ENCODE measurements at regions not wholly inside any gene's neighbourhood (a gene's known extent, or its start where the extent isn't known, plus 50 kb on each side); places are given as distances from the start of the nearest gene placed in this dataset.

DNA sequence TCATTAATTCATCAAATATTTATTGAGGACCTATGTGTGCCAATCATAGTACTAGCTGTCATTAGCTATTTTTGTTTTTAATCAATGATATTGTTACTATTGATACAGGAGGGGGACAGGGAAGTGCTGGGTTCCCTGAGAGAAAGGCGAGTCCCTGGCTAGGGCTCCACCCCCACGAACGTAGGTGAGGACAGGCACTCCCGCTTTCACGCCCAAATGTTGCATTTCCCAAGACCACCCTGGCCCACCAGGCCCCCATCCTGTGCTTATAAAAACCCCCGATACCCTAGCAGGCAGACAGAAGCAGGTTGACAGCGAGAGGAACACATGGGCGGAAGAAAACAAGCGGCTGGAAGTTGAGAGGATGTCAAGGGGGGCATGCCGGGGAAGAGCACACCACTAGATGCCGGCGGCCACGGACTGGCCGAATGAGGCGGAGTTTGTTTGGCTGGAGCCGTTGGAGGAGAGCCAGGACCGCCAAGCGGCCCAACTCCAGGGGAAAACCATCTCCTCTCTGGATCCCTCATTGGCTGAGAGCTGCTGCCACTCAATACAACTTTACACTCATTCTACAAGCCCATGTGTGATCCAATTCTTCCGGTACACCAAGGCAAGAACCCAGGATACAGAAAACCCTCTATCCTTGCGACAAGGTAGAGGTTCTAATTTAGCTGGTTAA is 798.7 kb upstream of the SEMA6D start:
- Histone ChIP-seq H3K4me1 (no peaks in the 10 kb centered on the region), H3K27me3 (no peaks in the 10 kb centered on the region), H3K9me3 (no peaks in the 10 kb centered on the region), H3K27ac (no peak overlapping the region), H3K36me3 (no peaks in the 10 kb centered on the region), H3K4me3 (no peak overlapping the region)
- intact Hi-C loops (cut with DNase I): no loop called here
- no peak for DNase-seq (ENCODE audit: low spot score in 2 of 2)
- no peak for TF ChIP-seq CTCF (IDR thresholded peaks at IDR 0.05)

- Histone ChIP-seq H3K4me1 (no peaks in the 10 kb centered on the region), H3K4me3 (no peak overlapping the region), H3K27ac (no peak overlapping the region), H3K27me3 (no peaks in the 10 kb centered on the region), H3K36me3 (no peaks in the 10 kb centered on the region), H3K9me3 (no peaks in the 10 kb centered on the region)
- DNase-seq (ENCODE audit: low spot score in 2 of 2): no peak
- no peak for TF ChIP-seq CTCF (IDR thresholded peaks at IDR 0.05)
- intact Hi-C loops (cut with DNase I): no loop called here
These were observed 795.4 kb upstream of the SEMA6D start for GRCh38 chr15:46921891-46922290.

DNA sequence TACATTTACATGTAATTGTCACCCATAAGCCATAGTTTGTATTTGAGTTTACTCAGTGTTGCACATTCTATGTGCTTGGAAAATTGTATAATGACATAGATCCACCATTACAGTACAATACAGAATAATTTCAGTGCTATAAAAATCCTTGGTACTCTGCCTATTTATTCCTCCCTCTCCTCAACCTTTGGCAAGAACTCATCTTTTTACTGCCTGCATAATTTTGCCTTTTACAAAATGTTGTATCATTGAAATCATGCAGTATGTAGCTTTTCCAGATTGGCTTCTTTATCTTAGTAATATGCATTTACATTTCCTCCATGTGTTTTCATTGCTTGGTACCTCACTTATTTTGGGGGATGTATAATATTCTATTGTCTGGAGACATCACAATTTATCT is 786.9 kb upstream of the SEMA6D start:
- no peaks in the 10 kb centered on the region for H3K27me3 ChIP-seq
- H3K4me3 ChIP-seq: no peak overlapping the region
- no peaks in the 10 kb centered on the region for H3K36me3 ChIP-seq
- H3K27ac ChIP-seq: no peak overlapping the region
- TF ChIP-seq CTCF (IDR thresholded peaks at IDR 0.05): no peak
- intact Hi-C loops (cut with DNase I): no loop called here
- DNase-seq (ENCODE audit: low spot score in 2 of 2): no peak
- H3K4me1 ChIP-seq: no peaks in the 10 kb centered on the region
- H3K9me3 ChIP-seq: no peaks in the 10 kb centered on the region

DNA sequence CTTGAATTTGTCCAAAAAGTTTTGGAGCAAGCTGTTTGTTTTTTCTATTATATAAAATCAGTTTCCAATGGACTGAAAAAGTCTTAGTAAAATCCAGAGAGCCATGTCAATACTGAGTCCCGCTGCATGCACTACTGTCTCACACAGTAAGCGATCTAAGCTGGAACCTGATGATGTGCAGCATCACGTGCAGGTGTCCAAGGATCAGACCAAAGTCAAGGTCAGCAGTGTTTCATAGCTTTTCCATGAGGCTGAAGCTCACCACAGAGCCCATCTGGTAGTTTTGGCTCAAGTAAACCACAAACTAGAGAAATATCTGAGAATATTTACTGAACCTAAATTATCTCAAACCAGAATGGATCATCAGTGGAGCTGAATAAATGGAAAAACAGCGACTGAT is 784.0 kb upstream of the SEMA6D start:
- DNase-seq (ENCODE audit: low spot score in 2 of 2): no peak
- TF ChIP-seq CTCF (IDR thresholded peaks at IDR 0.05): no peak
- no peak overlapping the region for H3K4me3 ChIP-seq
- no peaks in the 10 kb centered on the region for H3K4me1 ChIP-seq
- H3K36me3 ChIP-seq: no peaks in the 10 kb centered on the region
- intact Hi-C loops (cut with DNase I): no loop called here
- H3K27ac ChIP-seq: no peak overlapping the region
- no peaks in the 10 kb centered on the region for H3K27me3 ChIP-seq
- no peaks in the 10 kb centered on the region for H3K9me3 ChIP-seq

DNA sequence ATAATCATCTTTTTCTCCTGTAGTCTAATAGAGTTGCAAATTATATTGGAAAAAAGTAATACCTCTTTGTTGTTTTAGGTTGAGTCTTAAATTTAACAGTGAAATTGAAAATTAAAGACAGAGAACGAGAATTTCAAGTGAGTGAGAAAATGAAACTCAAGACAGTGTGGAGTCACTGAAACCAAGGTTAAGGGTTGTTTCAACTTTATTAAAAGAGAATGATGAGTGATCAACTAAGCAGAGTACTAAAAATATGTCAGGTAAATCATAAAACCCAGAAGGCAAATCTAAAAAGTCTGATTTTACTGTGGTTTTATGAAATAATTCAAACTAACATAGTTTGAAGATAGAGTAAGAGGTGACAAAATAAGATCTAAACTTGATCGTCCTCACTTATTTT is 782.5 kb upstream of the SEMA6D start:
- Histone ChIP-seq H3K36me3 (no peaks in the 10 kb centered on the region), H3K4me3 (no peak overlapping the region), H3K27me3 (no peaks in the 10 kb centered on the region), H3K9me3 (no peaks in the 10 kb centered on the region), H3K4me1 (no peaks in the 10 kb centered on the region), H3K27ac (no peak overlapping the region)
- intact Hi-C loops (cut with DNase I): no loop called here
- TF ChIP-seq CTCF (IDR thresholded peaks at IDR 0.05): no peak
- no peak for DNase-seq (ENCODE audit: low spot score in 2 of 2)

DNA sequence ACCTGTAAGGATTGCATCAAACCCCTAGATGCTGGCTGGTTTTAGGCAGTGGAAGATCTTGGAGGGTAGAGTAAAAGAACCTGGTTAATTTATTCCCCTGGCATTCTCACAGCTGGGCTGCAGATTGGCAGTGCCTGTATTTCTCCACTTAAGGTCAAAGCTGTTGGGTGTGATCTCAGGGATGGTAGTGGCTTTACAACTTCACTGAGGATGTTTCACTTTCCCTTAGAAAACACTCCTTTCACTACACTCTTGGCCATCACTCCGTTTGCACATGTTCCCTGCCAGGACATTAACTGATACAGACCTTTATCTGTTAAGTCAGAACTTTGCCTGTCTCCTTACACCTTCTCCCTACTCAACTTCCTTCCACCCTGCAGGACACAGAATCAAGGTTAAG is 779.1 kb upstream of the SEMA6D start:
- no peak for TF ChIP-seq CTCF (IDR thresholded peaks at IDR 0.05)
- Histone ChIP-seq H3K27ac (no peak overlapping the region), H3K9me3 (no peaks in the 10 kb centered on the region), H3K4me1 (no peaks in the 10 kb centered on the region), H3K4me3 (no peak overlapping the region), H3K27me3 (no peaks in the 10 kb centered on the region), H3K36me3 (no peaks in the 10 kb centered on the region)
- no peak for DNase-seq (ENCODE audit: low spot score in 2 of 2)
- intact Hi-C loops (cut with DNase I): no loop called here
